ENCODE measurements at regions not wholly inside any gene's neighbourhood (a gene's known extent, or its start where the extent isn't known, plus 50 kb on each side); places are given as distances from the start of the nearest gene placed in this dataset.
"Not testable (repeated sequence)": the region's sequence is repeated elsewhere in the genome, so short reads cannot be mapped to it uniquely, and the experiment has no call there.

DNA sequence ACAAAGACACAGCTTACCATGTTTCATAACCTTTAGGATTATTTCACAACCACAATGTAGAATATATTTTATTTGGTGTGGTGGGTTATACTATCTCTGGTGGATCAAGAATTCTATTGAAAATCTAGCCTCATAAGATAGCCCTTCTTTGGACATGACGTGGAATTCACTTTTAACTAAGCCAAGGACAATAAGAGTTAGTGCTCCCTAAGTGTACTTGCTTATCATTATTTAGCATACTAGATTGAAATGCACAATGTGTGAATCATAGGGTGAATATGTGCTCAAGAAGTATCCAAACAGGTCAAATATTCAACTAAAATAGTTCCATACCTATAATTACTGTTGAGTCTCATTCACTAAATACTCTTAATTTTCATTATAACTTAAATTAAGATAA is 1179.5 kb upstream of the GOT2 start:
- DNase-seq (ENCODE audit: low read depth in 2 of 3, low spot score in 1 of 3), result no peak

DNA sequence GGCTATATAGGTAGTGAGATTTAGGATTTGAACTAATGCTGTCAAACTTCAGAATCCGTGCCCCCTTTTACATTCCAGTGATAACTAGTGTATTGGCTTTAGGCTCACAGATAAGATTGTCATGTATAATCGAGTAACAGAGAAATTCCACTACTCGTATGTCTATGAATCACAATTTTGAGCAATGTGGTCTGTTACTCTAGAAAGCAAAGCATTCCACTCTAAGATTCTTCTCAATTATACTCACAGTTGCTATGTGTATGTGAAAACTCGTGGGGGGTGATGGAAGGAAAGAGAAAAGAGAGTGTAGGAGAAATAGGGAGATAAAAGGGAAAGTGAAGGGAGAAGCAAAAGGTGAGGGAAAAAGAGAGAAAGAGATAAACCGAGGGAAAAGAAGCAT is 1175.1 kb upstream of the GOT2 start:
- DNase-seq (ENCODE audit: low read depth in 2 of 3, low spot score in 1 of 3), result no peak

DNA sequence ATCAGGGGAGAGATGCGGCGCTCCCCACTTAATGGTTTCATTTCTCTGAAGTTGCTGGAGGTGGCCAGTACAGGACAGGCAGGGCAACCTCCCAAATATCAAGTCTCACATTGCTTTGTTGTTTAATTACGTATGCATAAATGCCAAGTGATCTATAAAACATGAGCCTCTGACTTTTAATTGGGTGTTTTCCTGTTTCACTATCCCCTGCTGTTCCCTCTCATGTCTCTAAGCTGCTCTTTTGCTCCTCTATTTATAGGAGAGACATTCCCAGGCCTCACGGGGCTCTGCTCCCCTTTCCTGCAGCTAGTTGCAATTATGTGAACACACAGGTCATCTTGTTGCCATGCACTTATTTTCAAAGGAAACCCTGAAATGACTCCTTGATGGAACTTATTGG is 1173.5 kb upstream of the GOT2 start:
- no peak for DNase-seq (ENCODE audit: low read depth in 2 of 3, low spot score in 1 of 3)

DNA sequence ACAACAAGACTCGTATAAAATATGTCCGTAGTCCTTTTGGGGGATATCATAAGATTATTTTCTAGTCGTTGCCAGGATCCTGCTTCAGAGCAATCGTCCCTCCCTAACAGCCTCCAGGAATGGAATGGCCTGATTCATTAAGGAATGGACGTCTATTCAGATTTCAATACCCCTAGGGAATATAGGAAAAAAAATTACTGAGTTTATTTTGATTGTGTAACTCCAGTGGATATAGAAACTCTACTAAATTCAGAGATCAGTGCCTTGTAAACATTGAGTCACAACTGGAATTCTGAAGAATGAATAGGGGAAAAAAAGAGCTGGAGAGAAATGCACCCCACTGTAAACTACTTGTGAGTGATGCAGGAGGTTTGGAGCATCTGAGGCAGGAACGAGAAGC is 1171.5 kb upstream of the GOT2 start:
- DNase-seq (ENCODE audit: low read depth in 2 of 3, low spot score in 1 of 3), result no peak

DNA sequence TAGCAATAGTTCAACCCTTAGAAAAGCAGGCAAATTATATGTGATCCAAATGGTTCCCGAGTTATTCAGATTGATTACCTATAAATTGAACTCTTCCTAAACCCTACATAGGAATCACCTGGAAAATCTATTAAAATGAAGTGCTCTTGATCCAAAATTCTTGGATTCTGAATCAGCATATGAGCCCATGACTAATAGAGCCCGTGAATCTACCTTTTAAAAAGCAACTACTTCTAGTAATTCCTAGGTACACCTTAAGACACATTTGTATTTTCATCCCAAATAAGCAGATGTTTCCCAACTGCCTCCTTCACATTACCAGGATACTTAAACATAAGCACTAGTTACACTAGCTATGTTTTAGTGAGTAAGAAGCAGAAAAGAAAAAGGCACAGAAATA is 1171.0 kb upstream of the GOT2 start:
- DNase-seq (ENCODE audit: low read depth in 2 of 3, low spot score in 1 of 3), result no peak

DNA sequence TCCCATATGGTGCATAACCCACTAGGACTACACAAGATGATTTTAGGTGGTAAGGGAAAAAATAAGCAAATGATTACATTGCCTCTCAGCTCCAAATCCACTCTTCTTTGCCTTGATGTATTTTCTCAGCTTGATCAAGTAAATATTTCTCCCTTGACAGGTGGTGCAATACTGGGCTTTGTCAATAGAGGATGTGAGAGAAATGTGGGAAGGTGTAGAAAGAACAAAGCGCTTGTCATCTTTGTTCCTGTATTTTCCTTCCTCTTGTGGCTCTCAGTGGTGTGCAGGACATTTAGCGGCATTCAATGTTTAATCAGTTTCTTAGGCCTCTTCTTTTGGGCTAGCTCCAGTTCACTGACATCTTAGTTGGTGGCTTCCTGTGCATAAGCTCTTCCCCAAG is 1165.8 kb upstream of the GOT2 start:
- DNase-seq (ENCODE audit: low read depth in 2 of 3, low spot score in 1 of 3), result no peak

DNA sequence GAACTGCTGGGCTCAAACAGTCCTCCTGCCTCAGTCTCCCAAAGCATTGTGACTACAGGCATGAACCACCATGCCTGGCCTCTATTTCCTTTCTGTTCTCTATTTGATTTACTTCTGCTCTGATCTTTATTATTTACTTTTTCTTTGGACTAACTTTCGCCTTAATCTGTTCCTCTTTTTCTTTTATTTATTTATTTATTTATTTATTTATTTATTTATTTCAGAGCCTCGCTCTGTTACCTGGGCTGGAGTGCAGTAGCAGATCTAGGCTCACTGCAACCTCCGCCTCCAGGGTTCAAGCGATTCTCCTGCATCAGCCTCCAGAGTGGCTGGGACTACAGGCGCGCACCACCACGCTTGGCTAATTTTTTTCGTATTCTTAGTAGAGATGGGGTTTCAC is 1158.3 kb upstream of the GOT2 start:
- DNase-seq (ENCODE audit: low read depth in 2 of 3, low spot score in 1 of 3), result no peak

DNA sequence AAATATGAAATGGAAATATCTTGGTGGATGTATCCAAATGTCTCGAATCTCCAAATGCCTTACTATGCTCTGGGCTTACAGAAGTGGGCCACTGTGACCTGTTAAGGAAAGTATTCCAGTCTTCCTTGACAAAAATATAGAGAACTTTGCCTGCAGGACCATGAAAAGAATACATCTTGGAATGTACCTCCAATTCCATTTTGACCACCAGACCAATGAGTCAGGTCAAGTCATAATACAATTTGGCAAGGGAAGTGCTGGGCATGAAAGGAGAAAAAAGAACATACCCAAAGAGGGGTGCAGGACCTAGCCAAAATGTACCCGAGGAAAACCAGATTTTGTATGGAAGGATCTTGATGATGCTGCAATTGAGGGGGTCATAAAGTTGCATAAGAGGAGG is 1153.7 kb upstream of the GOT2 start:
- DNase-seq (ENCODE audit: low read depth in 2 of 3, low spot score in 1 of 3), result no peak

DNA sequence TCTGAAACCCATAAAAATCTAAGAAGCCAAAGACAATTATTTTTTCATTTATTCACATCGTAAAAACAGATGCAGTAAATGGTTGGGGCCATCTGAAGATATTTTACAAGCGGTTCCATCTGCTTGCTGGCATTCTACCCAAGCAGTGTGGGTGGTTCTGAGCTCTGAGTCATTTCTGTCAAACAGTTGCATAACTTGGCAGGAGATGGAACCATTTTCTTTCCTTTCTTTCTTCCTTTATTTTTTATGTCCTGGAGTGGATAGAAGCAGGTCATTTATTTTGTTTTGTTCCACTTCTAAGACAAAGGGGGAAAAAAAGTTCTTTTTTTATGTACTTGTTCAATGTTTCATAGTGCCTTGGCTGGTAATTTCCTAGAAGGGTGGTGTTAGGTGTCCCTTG is 1151.9 kb upstream of the GOT2 start:
- no peak for DNase-seq (ENCODE audit: low read depth in 2 of 3, low spot score in 1 of 3)

DNA sequence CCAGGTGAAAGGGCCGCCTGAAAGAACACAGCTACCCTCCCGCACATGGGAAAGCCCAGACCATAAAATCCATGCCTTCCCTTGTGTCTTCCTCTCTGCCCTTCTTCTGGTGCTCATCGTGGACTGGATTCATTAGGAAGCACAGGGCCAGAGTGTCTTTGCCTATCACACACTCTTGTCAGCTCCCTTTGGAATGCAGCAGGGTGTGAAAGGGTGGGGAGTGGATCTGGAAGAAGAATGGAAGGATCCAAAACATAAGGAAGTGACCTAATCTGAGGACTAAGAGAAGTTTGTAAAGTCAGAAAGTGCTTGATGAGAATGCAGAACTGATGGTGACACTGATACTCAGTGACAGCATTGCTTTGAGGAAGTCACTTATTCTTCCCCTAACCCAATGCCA is 1147.3 kb upstream of the GOT2 start:
- DNase-seq (ENCODE audit: low read depth in 2 of 3, low spot score in 1 of 3), result no peak

DNA sequence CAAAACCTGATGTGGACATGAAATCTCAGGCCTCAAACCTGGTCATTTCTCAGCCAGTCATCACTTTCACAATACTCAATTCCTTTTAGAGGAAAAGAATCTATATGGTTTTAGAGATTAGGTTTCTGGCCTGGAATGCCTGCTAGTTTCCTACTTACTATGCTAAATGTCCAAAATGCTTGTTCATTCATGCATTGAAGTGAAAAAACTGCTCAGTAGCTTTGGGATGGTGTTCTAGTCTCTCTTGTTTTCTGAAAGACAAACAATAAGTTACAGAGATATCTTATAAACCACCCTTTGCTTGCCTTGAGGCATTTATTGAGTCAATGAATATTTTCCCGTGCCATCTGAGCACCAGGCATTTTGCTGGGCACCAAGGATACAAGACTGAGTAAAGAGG is 1146.5 kb upstream of the GOT2 start:
- DNase-seq (ENCODE audit: low read depth in 2 of 3, low spot score in 1 of 3), result no peak

DNA sequence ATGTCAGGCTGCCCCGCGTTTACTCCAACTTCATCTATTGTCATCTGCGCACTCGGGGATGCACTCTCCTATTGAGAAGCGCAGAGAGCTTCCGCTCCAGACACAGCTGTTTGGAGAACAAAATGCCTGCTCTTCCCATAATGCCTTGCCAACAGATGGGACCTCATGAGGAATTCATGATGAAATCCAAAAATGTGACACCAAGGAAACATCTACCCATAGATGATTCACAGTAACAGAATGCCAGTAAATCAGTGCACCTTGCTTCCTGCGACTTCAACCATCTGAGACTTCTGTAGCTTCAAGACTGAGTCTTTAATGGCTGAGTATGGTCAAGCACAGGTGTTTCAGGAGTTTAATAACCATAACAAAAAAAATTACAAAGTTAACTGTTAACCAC is 1144.9 kb upstream of the GOT2 start:
- DNase-seq (ENCODE audit: low read depth in 2 of 3, low spot score in 1 of 3), result no peak

DNA sequence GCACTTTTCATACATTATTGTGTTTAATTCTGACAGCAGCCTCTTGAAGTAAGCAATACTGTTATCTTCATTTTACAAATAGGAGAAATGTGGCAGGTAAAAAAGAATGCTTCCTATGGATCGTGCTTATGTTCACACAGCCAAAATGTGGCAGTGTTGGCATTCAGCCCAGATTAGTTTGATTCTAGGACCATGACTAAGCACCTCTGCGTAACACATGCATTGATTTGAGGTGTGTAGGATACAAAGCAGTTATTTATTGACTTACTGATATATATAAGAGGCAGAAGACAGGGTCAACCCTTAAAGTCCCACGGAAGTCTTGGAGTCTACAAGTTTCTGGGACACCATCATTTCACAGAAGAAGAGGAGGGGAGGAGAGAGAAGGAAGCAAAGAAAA is 1144.4 kb upstream of the GOT2 start:
- no peak for DNase-seq (ENCODE audit: low read depth in 2 of 3, low spot score in 1 of 3)

DNA sequence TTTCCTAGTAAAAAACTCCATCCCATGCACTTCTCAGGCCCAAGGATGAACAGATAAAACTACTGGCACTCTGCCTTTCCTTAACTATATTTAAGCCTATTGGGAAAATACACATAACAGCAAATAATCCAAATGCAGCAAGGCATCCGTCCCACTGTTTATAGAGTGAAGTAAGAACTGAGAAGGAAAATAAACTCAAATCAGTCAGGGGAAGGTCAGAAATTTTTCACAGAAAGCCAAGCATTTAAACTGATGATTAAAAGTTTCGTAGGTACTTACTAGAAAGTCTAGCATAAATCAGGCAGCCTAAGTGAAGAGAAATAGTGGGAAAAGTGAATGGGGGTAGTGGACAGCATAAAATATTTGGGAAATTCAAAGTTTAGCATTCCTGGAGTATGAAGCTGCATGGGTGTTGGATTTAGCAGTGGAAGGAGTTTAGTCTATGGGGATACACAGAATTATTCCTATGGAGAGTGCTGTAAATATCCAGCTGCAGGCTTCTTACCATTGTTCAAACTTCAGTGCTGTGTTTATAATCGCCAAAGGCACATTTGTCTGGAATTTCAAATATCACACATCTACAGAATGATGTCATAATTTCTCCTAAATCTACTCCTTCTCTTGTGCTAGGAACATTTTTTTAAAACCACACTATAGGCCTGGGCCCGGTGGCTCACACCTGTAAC is 1131.0 kb upstream of the GOT2 start:
- DNase-seq (ENCODE audit: low read depth in 2 of 3, low spot score in 1 of 3), result no peak

DNA sequence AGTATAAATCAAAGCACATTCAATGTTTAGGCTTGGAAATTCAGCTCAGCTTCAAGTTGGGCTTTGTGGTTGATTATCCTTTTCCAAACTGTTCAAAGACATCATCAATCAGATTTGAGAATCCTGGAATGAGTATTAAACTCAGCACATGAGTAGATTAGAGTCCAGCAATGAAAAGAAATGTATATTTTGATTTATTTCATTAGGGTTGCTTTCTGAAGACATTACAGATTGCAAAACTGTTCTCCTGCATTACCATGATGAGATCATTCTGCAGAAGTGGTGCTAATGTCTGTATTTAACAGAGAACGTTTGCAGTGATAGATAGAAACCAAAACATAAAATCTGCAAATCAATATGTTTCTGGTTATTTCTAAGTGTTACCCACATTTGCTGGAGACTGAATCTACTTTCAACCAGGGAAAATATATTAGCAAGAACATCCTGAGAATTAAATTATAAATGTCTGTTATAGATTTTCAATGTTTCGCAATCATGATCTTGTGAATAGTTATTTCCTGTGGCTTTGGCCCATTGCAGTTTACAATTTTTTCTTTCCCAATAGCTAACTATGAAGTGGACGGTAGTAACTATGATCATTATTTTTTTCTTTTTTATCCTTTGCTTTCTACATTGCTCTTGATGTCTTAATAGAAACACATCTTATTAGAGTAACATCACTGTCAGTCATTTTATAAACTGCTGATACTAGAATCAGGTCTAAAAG is 1125.7 kb upstream of the GOT2 start:
- DNase-seq (ENCODE audit: low read depth in 2 of 3, low spot score in 1 of 3), result no peak

DNA sequence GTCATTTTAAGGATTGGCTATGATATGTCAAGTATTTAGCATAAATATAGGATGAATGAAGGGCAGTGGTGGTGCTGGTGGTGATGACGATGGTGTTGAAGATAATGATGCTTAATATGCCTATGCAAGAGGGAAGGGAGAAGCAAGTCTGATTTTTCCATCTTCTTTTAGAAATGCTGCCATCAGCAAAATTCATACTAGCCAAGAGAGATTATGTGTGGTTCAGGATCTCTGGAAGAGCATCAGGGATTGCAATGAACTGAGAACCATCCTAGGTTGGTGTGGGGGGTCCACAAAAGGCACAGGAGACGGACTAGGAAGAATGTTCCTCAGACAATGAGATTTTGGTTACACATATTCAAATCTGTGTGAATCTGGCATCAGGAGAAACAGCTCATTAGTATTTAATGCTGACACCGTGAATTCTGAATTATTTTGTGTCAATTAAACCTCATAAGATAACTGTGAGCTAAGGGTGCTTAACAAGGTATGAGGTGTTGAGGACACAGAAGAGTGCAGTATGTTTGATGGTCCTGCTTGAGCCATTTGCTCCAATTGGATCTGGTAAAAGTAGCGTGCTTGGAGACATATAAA is 1120.8 kb upstream of the GOT2 start:
- DNase-seq (ENCODE audit: low read depth in 2 of 3, low spot score in 1 of 3), result no peak

DNA sequence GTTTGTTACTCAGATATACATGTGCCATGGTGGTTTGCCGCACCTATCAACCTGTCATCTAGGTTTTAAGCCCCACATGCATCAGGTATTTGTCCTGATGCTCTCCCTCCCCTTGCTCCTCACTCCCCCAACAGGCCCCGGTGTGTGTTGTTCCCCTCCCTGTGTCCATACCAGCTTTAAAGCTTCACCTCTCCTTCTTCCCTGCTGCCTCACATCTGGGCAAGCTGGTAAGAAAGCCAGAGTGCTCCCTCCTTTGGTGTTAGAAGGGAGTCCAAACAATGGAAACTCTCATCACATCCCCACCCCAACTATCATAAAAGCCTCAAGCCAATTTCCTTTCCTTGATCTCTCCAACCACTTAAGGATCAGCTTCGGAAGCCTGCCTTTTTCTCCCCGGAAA is 1115.6 kb upstream of the GOT2 start:
- no peak for DNase-seq (ENCODE audit: low read depth in 2 of 3, low spot score in 1 of 3)

DNA sequence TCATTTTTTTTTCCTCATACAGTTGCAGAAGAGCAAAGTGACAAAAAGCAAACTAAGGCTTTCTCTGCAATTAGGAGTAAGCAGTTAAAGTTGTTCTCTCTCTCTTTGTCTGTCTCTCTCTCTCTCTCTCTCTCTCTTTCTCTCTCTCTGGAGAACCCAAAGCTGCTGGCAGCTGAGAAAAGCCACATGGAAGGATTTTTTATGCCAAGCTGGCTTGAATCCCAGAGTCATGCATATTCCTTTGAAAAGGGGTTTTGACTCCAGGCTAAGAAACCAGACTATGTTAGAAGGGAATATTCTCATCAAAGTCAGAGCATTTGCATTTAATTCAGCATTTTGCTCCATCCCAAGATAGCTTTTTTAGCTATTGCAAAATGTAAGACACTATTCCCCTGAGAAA is 1114.2 kb upstream of the GOT2 start:
- DNase-seq (ENCODE audit: low read depth in 2 of 3, low spot score in 1 of 3), result no peak

DNA sequence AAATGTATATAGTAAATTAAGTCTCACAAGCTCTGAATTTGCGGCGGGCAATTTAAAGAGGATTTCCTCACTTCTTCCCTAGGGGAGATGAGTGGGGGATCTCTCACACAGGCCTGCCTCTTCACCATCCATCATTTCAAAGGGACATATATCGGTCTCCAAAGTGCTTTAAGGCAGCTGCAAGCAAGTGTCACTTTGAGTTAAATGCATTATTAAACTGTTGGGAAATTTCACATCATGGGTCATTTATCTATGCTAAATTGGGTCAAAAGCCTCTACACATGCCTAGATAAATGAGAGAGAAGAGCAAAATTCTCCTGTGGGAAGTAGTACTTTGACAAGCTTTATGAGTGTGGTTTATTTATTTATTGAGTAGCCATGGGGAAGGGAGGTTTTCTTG is 1106.1 kb upstream of the GOT2 start:
- no peak for DNase-seq (ENCODE audit: low read depth in 2 of 3, low spot score in 1 of 3)

DNA sequence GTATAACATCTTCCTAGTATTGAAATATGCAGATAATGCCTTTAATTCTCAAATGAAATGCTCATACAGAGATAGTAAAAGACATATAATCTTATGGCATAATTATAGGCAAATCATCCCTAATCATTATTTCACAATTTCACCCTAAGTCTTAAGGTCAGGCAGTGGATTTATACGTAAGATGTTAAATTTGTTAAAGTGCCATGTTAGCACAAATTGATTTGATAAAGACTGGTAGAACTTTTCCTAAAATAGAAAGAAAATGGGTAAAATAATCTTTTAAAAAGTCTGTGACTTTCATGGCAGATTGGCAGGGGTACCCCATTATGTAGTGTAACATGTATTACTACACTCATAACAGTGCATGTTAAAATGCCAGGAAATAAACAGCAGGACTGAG is 1092.7 kb upstream of the GOT2 start:
- no peak for DNase-seq (ENCODE audit: low read depth in 2 of 3, low spot score in 1 of 3)

DNA sequence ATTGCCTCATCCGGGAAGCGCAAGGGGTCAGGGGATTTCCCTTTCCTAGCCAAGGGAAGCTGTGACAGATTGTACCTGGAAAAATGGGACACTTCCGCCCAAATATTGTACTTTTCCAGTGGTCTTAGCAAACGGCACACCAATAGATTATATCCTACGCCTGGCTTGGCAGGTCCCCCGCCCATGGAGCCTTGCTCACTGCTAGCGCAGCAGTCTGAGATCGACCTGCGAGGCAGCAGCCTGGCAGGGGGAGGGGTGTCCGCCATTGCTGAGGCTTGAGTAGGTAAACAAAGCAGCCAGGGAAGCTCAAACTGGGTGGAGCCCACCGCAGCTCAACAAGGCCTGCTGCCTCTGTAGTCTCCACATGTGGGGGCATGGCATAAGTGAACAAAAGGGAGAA is 1075.4 kb upstream of the GOT2 start:
- not testable (repeated sequence) for DNase-seq (ENCODE audit: low read depth in 2 of 3, low spot score in 1 of 3)

DNA sequence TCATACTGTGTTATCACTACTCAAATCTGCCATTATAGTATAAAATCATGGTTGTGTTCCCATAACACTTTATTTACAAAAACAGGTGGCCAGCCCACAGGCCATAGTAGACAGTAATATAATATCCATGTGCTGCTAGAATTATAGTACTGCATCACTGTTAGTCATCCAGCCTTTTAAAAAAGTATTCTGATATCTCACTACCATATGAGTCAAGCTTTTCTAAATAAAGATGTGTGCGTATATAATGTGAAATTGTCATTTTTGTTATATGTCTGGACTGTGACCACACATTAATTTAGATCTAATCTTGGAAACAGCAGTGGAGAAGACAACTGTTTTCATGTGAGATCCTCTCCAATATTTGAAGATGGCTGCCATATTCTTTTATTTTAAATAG is 1049.1 kb upstream of the GOT2 start:
- DNase-seq (ENCODE audit: low read depth in 2 of 3, low spot score in 1 of 3), result no peak

DNA sequence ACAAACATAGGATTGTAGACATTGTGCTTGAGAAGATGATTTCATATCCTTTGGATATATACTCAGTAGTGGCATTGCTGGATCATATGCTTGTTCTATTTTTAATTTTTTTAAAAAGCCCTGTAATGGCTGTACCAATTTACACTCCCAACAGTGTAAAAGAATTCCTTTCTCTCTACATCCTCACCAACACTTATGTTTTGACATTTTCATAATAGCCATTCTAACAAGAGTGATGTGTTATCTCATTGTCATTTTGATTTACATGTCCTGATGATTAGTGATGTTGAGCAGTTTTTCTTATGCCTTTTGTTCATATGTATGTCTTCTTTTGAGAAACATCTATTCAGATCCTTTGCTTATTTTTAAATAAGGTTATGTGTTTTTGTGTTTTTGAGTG is 1039.2 kb upstream of the GOT2 start:
- no peak for DNase-seq (ENCODE audit: low read depth in 2 of 3, low spot score in 1 of 3)
